MM.1S (cell line): ENCODE measurements at regions not wholly inside any gene's neighbourhood (a gene's known extent, or its start where the extent isn't known, plus 50 kb on each side); places are given as distances from the start of the nearest gene placed in this dataset.

Experiments
- DNase-seq: peaks from one replicate; pipeline ENCODE4 v3.0.0-alpha.2; 2015
- H2AFZ ChIP-seq: fragments of 300-600 bp; sonication (generic); 2 replicates; pipeline ENCODE4 v1.6.0; 2016; ENCODE audit warnings: antibody characterized with exemption, low read length
- H3F3A ChIP-seq: fragments of 300-600 bp; sonication (generic); 2 replicates; pipeline ENCODE4 v1.6.1; 2016; ENCODE audit warnings: mild to moderate bottlenecking, antibody characterized with exemption, low read length, moderate library complexity, mixed read lengths; ENCODE audit not compliant: insufficient read depth
- H3K27ac ChIP-seq: fragments of 300-600 bp; sonication (generic); 2 replicates; pipeline ENCODE4 v1.5.1; 2016; ENCODE audit warnings: mild to moderate bottlenecking, low read length
- H3K27me3 ChIP-seq: fragments of 300-600 bp; sonication (generic); replicated peaks from 2 replicates; pipeline ENCODE4 v1.6.0; 2016; ENCODE audit warnings: low read length; ENCODE audit not compliant: insufficient read depth
- H3K36me3 ChIP-seq: fragments of 300-600 bp; sonication (generic); replicated peaks from 2 replicates; pipeline ENCODE4 v1.6.1; 2016; ENCODE audit warnings: mild to moderate bottlenecking, low read length, mixed read lengths; ENCODE audit not compliant: insufficient read depth
- H3K4me1 ChIP-seq: fragments of 300-600 bp; sonication (generic); 2 replicates; pipeline ENCODE4 v1.6.1; 2016; ENCODE audit warnings: low read length, mixed read lengths
- H3K4me2 ChIP-seq: fragments of 300-600 bp; sonication (generic); 2 replicates; pipeline ENCODE4 v1.6.0; 2016; ENCODE audit warnings: low read depth, low read length
- H3K4me3 ChIP-seq: fragments of 300-600 bp; sonication (generic); 2 replicates; pipeline ENCODE4 v1.5.1; 2016; ENCODE audit warnings: low read length, mixed read lengths
- H3K79me2 ChIP-seq: fragments of 300-600 bp; sonication (generic); 2 replicates; pipeline ENCODE4 v1.6.1; 2016; ENCODE audit warnings: mixed run types, low read length, mixed read lengths
- H3K9ac ChIP-seq: fragments of 300-600 bp; sonication (generic); 2 replicates; pipeline ENCODE4 v1.6.1; 2016; ENCODE audit warnings: low read length, mixed read lengths
- H3K9me2 ChIP-seq: fragments of 300-600 bp; sonication (generic); replicated peaks from 2 replicates; pipeline ENCODE4 v1.6.1; 2016; ENCODE audit warnings: mild to moderate bottlenecking, low read length, mixed read lengths; ENCODE audit not compliant: insufficient read depth
- H3K9me3 ChIP-seq: fragments of 300-600 bp; sonication (generic); replicated peaks from 2 replicates; pipeline ENCODE4 v1.6.1; 2016; ENCODE audit warnings: mild to moderate bottlenecking, low read length, mixed read lengths; ENCODE audit not compliant: insufficient read depth
- H4K20me1 ChIP-seq: fragments of 300-600 bp; sonication (generic); 2 replicates; pipeline ENCODE4 v1.6.1; 2016; ENCODE audit warnings: mild to moderate bottlenecking, low read length, moderate library complexity, mixed read lengths; ENCODE audit not compliant: insufficient read depth
- EZH2 ChIP-seq: fragments of 300-600 bp; sonication (generic); optimal IDR thresholded peaks from 2 replicates; pipeline ENCODE3; 2017; ENCODE audit warnings: low read depth, mild to moderate bottlenecking, antibody characterized with exemption, low read length, mixed read lengths
- EZH2phosphoT487 ChIP-seq: fragments of 300-600 bp; sonication (generic); IDR thresholded peaks from 2 replicates; pipeline ENCODE4 v1.6.1; 2018; ENCODE audit warnings: antibody characterized with exemption, low read length
- TF ChIP-seq, protein P1 (sequence below): fragments of 300-600 bp; sonication (generic); IDR thresholded peaks from 2 replicates; pipeline ENCODE4 v1.5.1; 2016; ENCODE audit warnings: antibody characterized with exemption, low read length, mixed read lengths

GRCh38 chr16:85175724-85176233 is 63.5 kb upstream of the CIBAR2 start:
- no peak for TF ChIP-seq EZH2phosphoT487
- TF ChIP-seq EZH2, result no peak
- TF ChIP-seq, protein P1, sequence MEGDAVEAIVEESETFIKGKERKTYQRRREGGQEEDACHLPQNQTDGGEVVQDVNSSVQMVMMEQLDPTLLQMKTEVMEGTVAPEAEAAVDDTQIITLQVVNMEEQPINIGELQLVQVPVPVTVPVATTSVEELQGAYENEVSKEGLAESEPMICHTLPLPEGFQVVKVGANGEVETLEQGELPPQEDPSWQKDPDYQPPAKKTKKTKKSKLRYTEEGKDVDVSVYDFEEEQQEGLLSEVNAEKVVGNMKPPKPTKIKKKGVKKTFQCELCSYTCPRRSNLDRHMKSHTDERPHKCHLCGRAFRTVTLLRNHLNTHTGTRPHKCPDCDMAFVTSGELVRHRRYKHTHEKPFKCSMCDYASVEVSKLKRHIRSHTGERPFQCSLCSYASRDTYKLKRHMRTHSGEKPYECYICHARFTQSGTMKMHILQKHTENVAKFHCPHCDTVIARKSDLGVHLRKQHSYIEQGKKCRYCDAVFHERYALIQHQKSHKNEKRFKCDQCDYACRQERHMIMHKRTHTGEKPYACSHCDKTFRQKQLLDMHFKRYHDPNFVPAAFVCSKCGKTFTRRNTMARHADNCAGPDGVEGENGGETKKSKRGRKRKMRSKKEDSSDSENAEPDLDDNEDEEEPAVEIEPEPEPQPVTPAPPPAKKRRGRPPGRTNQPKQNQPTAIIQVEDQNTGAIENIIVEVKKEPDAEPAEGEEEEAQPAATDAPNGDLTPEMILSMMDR, result no peak
- Histone ChIP-seq H3K36me3 (no peaks in the 10 kb centered on the region), H3K79me2 (no peaks in the 10 kb centered on the region), H3K4me2 (no peak overlapping the region), H3K4me1 (no peaks in the 10 kb centered on the region), H4K20me1 (no peaks in the 10 kb centered on the region), H3K27ac (no peak overlapping the region), H3K9ac (no peak overlapping the region), H3K9me2 (no peaks in the 10 kb centered on the region), H3K27me3 (peaks cover 78% of the 10 kb centered on the region), H3K4me3 (no peak overlapping the region), H3F3A (no peaks in the 10 kb centered on the region), H3K9me3 (no peaks in the 10 kb centered on the region), H2AFZ (no peak overlapping the region)
- DNase-seq, result no peak

- no peak overlapping the region for H3K27ac ChIP-seq
- H3K79me2 ChIP-seq, result no peaks in the 10 kb centered on the region
- TF ChIP-seq EZH2phosphoT487 (no peak), EZH2 (no peak)
- TF ChIP-seq, protein P1, result no peak
- no peak for DNase-seq
- H3K4me2 ChIP-seq, result no peak overlapping the region
- no peaks in the 10 kb centered on the region for H3K9me2 ChIP-seq
- no peak overlapping the region for H3K4me3 ChIP-seq
- H3F3A ChIP-seq, result no peaks in the 10 kb centered on the region
- peaks cover 80% of the 10 kb centered on the region for H3K27me3 ChIP-seq
- no peaks in the 10 kb centered on the region for H3K9me3 ChIP-seq
- H3K4me1 ChIP-seq, result no peaks in the 10 kb centered on the region
- H2AFZ ChIP-seq, result no peak overlapping the region
- no peaks in the 10 kb centered on the region for H4K20me1 ChIP-seq
- H3K36me3 ChIP-seq, result no peaks in the 10 kb centered on the region
- no peak overlapping the region for H3K9ac ChIP-seq
These were observed 64.5 kb upstream of the CIBAR2 start for GRCh38 chr16:85176541-85177447.

GRCh38 chr16:85177448-85177846 is 65.2 kb upstream of the CIBAR2 start:
- TF ChIP-seq, protein P1, result no peak
- TF ChIP-seq EZH2 (no peak), EZH2phosphoT487 (no peak)
- Histone ChIP-seq H3K9ac (no peak overlapping the region), H3K27me3 (peaks cover 74% of the 10 kb centered on the region), H3K27ac (no peak overlapping the region), H3K9me2 (no peaks in the 10 kb centered on the region), H3K4me3 (no peak overlapping the region), H3K9me3 (no peaks in the 10 kb centered on the region), H3K4me1 (no peaks in the 10 kb centered on the region), H3K79me2 (no peaks in the 10 kb centered on the region), H4K20me1 (no peaks in the 10 kb centered on the region), H3F3A (no peaks in the 10 kb centered on the region), H3K36me3 (no peaks in the 10 kb centered on the region), H2AFZ (no peak overlapping the region), H3K4me2 (no peak overlapping the region)
- DNase-seq, result no peak
